ENCODE measurements at regions not wholly inside any gene's neighbourhood (a gene's known extent, or its start where the extent isn't known, plus 50 kb on each side); places are given as distances from the start of the nearest gene placed in this dataset.
"Not testable (repeated sequence)": the region's sequence is repeated elsewhere in the genome, so short reads cannot be mapped to it uniquely, and the experiment has no call there.

- no peak for DNase-seq (ENCODE audit: low read depth in 2 of 3, low spot score in 2 of 3)
Measured at GRCh38 chr20:51135926-51136715, 113.2 kb upstream of the KCNG1 start.

- no peak for DNase-seq (ENCODE audit: low read depth in 2 of 3, low spot score in 2 of 3)
Measured at GRCh38 chr20:51134405-51134804, 111.5 kb upstream of the KCNG1 start.

GRCh38 chr20:51132279-51132678, 109.4 kb upstream of the KCNG1 start:
- DNase-seq (ENCODE audit: low read depth in 2 of 3, low spot score in 2 of 3): no peak

GRCh38 chr20:51131811-51132210, 108.9 kb upstream of the KCNG1 start:
- no peak for DNase-seq (ENCODE audit: low read depth in 2 of 3, low spot score in 2 of 3)

- no peak for DNase-seq (ENCODE audit: low read depth in 2 of 3, low spot score in 2 of 3)
Measured at GRCh38 chr20:51129147-51129776, 106.4 kb upstream of the KCNG1 start.

GRCh38 chr20:51128198-51128597, 105.3 kb upstream of the KCNG1 start:
- DNase-seq (ENCODE audit: low read depth in 2 of 3, low spot score in 2 of 3): no peak

GRCh38 chr20:51127713-51128112, 104.8 kb upstream of the KCNG1 start:
- DNase-seq (ENCODE audit: low read depth in 2 of 3, low spot score in 2 of 3): no peak

GRCh38 chr20:51126337-51126736, 103.4 kb upstream of the KCNG1 start:
- no peak for DNase-seq (ENCODE audit: low read depth in 2 of 3, low spot score in 2 of 3)

GRCh38 chr20:51125780-51126179, 102.9 kb upstream of the KCNG1 start:
- no peak for DNase-seq (ENCODE audit: low read depth in 2 of 3, low spot score in 2 of 3)

- DNase-seq (ENCODE audit: low read depth in 2 of 3, low spot score in 2 of 3): no peak
Measured at GRCh38 chr20:51125105-51125504, 102.2 kb upstream of the KCNG1 start.

GRCh38 chr20:51123887-51124286, 101.0 kb upstream of the KCNG1 start:
- DNase-seq (ENCODE audit: low read depth in 2 of 3, low spot score in 2 of 3): not testable (repeated sequence)

- DNase-seq (ENCODE audit: low read depth in 2 of 3, low spot score in 2 of 3): no peak
Measured at GRCh38 chr20:51122931-51123658, 100.2 kb upstream of the KCNG1 start.

- no peak for DNase-seq (ENCODE audit: low read depth in 2 of 3, low spot score in 2 of 3)
Measured at GRCh38 chr20:51121901-51122412, 99.0 kb upstream of the KCNG1 start.

GRCh38 chr20:51121272-51121671, 98.4 kb upstream of the KCNG1 start:
- no peak for DNase-seq (ENCODE audit: low read depth in 2 of 3, low spot score in 2 of 3)

- no peak for DNase-seq (ENCODE audit: low read depth in 2 of 3, low spot score in 2 of 3)
Measured at GRCh38 chr20:51120868-51121267, 98.0 kb upstream of the KCNG1 start.

GRCh38 chr20:51120438-51120837, 97.5 kb upstream of the KCNG1 start:
- no peak for DNase-seq (ENCODE audit: low read depth in 2 of 3, low spot score in 2 of 3)

GRCh38 chr20:51119914-51120313, 97.0 kb upstream of the KCNG1 start:
- DNase-seq (ENCODE audit: low read depth in 2 of 3, low spot score in 2 of 3): no peak

- no peak for DNase-seq (ENCODE audit: low read depth in 2 of 3, low spot score in 2 of 3)
Measured at GRCh38 chr20:51118985-51119527, 96.1 kb upstream of the KCNG1 start.

- DNase-seq (ENCODE audit: low read depth in 2 of 3, low spot score in 2 of 3): no peak
Measured at GRCh38 chr20:51118216-51118615, 95.3 kb upstream of the KCNG1 start.

- no peak for DNase-seq (ENCODE audit: low read depth in 2 of 3, low spot score in 2 of 3)
Measured at GRCh38 chr20:51116765-51117686, 94.1 kb upstream of the KCNG1 start.
